HG03469 (cell line): ENCODE measurements at regions not wholly inside any gene's neighbourhood (a gene's known extent, or its start where the extent isn't known, plus 50 kb on each side); places are given as distances from the start of the nearest gene placed in this dataset.

Experiments
- ATAC-seq: cut with Tn5 transposase; IDR thresholded peaks from one replicate; pipeline ENCODE4 v1.9.1; 2021; ENCODE audit warnings: mild to moderate bottlenecking, moderate library complexity, moderate number of reproducible peaks; ENCODE audit not compliant: unreplicated experiment

DNA sequence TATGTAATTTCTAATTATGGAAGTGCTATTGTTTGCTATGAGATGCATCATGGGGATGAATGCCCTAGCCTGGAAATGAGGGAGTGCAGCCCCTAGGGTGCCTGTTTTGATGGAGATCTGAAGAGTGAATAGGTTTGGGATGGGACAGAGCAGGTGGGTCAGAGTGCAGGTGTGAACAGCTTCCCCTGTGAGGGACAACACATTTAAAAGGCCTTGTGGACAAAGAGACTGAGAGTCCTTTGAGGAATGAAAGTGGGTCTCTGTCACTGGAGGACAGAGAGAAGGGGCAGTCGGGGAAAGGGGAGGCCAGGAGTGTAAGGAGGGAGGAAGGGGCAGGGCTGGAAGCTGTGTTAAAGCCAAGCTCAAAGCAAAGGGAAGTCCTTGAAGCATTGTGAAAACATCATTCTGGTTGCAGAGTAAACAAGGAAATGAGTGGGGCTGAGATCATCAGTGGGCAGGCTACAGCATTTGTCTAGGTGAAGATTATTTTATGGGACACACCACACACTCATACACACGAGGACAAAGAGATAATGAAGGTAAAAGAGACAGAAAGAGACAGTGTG, 877.6 kb downstream of the SLC4A3 start:
- no peak for ATAC-seq

DNA sequence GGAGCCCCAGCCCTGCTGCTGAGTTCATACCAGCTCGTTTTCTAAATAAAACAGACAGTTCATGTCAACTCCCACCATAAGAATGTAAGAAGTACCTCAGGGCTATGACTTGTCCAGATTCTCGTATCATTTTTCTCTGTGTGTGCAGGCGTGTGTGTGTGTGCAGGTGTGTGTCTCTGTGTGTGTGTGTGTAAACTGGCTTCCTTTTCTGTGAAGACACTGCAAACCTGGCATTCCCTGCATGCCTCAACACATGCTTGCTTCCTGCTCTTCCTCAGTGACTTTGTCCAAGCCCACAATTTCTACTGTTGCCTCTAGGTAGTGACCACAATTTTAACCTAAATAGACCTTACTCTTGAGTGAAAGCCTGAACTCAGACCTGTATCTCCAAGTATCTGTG, 879.0 kb downstream of the SLC4A3 start:
- ATAC-seq: no peak

DNA sequence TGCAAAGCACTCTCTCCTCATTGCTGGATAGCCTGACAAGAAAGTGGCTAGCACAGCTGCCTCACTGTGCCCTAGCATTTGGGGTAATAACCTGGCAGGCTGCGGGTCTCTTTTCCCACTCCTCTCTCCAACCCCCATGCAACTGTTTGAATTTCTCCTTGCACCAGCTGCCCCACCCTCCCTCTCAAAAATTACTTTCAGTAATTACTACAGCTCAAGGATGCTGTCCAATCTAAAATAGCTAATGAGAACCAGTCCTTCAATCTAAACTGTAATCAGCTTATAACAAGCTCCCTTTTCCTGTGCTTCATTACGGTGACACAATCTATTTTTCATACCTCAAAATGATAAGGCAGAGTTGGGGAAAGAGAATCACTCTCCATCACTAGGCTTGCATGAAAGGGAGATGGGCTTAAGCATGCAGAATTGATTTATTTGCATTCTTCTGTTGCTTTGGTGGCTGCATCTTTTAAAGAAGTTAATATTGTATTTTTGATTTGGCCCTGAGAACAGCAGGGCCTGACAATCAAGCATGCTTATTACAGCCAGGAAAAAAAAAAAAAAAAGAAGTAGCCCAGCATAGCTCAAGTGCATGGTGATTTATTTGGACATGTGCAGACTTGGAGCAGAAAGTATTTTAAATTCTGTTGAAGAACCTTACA, 881.8 kb downstream of the SLC4A3 start:
- no peak for ATAC-seq

DNA sequence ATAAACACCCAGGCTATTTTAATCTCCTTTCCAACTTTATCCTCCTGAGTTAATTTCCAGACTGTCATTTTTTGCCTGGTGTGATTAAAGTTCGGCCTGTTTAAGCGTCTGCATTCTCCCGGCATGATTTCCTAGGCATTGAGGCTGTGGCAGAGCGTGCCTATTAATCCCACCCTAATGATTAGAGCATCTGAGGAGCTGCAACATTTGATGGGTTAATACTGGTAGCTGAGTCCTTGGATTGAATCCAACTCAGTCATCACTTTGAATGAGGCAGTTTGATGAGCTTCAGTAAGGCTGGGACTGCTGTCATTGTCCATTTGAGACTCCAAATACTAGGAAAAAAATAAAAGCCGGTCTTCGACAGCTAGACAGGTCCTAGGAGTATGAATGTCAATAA, 882.5 kb downstream of the SLC4A3 start:
- ATAC-seq: no peak

DNA sequence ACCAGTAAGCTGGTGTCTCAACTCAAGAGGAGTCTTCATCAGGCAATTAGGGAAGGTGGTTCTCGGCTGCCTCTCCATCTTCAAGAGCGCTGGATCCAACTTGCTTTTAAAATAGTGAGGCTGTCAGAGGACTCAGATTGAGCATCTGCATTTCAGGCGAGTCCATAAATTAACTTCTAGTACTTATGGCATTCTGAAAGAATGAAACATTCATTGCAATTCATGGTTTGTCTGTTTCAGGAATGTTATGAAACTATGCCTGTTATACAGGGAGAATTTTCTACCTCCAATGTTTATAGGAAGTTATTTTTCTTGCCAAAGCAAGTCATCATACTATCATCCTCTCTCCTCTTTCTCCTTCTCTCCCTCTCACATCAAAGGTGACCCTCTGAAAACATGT, 883.2 kb downstream of the SLC4A3 start:
- ATAC-seq: no peak

DNA sequence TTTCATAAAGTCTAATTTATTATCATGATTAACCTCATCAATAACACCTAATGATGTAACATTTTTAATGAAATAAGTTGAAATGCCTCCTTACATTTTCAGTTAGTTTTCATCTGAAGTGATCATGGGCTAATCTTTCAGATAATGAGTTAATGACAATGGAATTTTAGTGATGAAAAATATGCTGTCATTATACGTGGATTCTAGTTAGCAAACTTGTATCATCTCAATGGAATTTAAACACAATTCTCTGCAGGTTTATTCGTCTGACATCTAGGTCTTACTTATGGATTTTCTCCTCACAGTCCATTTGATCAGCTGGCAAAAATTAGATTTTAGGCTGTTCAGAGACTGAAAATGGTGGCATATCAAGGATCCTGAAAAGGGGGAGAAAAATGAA, 885.0 kb downstream of the SLC4A3 start:
- ATAC-seq: no peak

DNA sequence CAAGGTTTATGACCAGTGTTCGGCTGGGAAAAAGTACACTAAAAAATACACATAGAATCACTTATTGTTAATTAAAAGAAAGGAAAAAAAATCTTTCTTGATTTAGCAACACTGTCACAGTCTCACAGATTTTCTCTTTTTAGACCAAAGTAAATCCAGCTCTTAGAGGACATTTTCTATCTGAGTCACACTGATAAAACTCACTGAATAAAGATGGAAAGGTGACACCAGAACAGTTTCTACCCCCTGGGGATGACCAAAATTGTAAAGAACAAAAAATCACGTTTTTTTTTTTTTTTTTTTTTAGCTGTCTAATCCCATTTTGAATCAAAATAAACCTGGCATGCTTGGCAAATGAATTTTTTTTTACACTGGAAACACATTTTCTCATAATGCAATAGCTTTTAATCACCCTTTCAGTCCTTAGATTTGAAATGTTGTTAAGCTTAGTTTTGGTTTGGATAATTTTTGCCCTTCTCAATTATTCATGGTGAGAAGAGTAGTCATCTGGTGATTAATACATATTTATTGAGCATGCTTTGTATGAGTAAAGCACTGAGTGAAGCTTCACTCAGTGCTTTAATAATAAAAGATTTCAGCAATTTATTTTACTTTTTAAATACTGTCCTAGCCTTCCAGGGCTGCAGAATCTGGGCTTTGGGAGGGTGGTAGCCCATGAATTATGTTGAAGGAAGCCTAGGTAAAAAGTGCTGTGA, 886.3 kb downstream of the SLC4A3 start:
- ATAC-seq: no peak

DNA sequence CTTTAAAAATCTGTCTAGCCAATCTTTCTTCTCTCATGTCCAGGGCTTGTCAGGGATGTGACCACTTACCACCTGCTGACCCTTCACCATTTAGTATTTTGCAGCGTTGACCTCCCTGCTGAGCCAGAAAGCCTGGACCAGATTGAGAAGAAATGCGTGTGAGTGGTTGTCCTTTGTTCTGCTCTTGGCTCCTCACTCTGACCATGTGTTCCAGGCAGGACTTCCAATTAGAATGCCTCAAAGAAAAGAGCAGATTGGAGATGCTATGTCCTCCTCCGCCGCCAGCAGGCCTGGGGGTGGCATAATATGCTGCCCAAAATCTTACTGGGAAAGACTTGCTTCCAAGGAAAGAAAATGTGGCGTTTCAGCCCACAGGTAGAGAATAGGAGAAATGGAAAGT, 894.1 kb downstream of the SLC4A3 start:
- no peak for ATAC-seq

DNA sequence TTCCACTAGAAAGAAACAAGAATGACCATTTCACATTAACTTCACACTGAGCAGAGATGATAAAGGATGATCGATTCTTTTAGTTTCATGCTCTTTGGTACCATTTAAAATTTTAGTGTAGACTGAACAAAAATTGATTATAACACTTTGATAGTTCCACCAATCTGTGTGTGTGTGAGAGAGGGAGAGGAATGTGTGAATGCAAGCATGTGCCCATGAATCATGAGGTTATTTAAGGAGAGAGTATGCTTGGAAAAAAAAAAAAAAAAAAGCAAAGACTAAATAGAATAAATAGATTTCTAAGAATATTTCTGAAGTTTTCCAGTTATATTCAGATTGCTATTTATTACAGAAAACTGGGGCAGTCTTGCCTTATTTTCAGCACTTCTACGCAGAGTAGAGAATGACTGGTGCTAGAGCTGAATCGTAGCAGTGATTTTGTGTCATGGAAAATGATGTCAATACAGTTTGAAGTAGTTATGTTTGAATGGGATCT, 900.8 kb downstream of the SLC4A3 start:
- no peak for ATAC-seq

DNA sequence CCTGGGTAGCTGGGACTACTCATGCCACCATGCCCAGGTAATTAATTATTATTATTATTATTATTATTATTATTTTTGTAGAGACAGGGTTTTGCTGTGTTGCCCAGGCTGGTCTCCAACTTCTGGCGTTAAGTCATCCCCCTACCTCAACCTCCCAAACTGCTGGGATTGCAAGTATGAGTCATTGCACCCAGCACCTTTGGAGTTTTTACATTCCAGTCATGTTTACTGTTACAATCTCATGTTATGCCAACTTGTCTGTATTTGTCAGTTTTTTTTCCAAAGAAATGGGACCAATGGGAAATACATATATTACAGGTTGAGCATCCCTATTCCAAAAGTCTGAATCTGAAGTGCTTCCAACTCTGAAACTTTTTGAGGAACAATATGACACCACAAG, 903.8 kb downstream of the SLC4A3 start:
- ATAC-seq: no peak

DNA sequence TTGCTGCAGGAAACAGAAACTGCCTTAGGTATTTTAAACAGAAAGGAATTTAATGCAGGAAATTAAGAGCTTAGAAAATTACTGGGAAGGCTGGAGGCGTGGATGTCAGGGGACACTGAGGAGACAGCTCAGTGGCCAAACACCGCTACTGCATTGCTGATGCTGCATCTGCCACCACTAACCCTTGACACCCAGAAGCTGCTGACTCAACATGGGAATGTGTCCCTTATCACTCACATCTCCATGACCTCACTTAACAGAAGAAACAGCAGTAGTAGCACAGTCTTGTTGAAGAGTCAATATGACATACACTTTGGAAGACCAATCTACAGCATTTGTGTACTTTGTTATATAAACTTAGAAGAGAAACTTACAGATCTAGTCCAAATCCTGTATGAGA, 906.1 kb downstream of the SLC4A3 start:
- peak; percentile 94 for ATAC-seq

DNA sequence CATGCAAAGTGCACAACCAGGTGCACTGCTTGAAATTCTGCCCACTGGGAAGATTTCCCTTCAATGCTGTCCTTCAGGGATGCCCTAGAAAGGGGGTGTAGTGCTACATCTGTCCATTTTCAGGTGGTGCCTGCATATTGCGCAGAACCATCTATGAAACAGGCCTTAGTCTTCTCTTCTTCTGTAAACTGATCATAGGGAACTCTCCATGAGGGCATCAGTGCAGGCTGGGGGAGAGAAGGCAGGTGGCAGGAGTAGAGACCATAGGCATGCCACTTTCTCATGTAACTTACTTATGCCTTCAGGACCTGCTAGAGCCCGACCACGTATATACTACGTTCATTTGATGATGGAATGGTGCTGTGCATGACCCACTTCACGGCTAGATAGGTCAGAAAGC, 912.1 kb downstream of the SLC4A3 start:
- ATAC-seq: no peak

DNA sequence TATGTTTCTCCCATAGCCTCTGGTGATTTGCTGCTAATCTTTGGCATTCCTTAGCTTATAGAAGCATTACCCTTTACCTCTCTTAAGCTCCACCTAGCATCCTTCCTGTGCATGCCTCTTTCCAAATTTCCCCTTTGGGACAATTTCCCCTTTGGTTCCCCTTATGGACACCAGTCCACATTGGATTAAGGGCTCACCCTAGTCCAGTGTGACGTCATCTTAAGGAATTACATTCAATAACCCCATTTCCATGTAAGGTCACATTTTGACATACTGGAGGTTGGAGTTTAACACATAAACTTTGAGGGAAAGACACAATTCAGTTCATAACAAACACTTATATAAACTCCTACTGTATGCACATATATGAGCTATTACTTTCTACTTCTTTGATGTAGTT, 916.6 kb downstream of the SLC4A3 start:
- no peak for ATAC-seq

DNA sequence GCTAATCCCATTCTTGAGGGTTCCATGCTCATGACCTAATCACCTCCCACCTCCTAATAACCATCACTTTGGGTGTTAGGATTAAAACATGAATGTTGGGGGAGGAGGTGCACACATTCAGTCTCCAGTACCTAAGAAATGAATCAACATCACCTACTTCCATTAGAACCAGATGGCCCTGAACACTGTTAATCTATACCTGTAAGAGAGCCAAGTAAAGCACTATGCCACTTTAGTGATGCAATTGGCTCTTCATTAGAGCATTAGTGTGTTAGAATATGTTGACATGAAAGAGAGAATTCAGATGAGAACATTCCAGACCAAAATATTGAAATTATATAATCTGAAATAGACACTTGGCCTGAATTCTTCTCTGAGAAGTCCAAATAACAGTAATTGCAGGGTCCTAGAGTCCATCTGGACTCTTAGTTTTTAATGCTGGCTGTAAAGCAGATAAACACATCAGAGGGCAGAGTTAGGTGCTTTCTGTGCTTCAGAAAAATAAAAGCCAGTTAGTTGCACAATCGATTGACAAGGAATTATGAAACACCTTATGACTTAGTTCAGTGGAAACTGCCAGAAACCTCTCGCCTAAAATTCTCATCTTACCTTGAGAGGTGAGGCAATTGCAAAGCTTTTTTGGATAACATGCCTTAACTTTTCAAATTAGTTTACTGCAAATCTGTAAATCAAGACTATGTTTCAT, 923.7 kb downstream of the SLC4A3 start:
- no peak for ATAC-seq

DNA sequence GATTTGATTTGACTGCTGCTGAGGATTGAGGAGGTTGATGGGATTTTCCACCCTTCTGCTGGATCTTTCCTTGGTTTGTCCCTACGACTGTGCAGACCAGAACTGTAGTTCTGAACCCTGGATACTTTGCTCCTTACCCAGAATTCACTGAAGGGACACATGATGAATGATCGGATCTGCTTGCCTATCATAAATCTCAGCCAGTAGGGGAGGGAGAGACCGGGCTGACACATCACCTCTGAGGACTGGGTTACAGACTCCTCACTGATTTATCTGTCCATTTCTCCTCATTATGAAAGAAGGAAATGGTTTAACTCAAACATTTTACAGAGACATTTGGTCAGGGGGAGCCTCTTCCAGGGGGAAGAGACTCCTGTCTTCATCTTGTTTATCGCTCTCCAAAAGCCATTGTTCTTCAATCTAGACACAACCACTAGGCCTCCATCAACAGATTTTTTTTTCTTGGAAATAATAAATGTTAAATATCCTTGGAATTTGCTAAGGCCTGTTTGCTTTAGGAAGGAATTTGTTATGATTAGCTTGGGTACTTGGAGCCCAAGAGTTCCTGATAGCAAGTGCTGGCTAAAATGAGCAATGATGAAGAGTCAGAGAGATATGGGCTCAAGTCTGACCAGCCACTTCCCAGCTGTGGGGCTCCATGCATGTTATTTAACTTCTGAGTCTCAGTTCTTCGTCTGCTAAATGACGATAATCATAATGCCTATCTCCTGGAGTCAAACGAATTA, 925.5 kb downstream of the SLC4A3 start:
- no peak for ATAC-seq

DNA sequence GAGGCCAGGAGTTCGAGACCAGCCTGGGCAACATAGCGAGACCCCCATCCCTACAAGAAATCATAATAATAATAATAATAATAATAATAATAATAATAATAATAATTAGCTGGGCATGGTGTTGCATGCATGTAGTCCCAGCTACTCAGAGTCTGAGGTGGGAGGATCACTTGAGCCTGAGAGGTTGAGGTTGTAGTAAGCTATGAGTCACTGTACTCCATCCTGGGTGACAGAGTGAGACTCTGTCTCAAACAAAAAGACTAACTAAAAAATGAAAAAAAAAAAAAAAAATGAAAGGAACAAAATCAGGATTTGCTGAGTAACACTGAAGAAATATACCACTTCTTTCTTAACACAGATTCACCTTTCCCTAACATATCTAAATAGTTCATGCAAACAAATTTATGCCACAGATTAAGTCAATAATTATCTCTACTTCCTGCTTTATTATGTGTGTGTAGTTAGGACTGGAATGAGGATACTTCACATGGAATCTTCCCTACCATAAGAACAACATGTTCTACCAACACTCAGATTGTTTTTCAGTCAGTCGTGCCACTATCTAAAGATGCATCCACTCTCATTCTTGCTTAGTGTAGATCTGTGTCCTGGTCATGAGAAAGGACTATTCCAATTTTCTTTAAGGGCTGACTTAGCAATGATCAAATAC, 928.7 kb downstream of the SLC4A3 start:
- no peak for ATAC-seq

DNA sequence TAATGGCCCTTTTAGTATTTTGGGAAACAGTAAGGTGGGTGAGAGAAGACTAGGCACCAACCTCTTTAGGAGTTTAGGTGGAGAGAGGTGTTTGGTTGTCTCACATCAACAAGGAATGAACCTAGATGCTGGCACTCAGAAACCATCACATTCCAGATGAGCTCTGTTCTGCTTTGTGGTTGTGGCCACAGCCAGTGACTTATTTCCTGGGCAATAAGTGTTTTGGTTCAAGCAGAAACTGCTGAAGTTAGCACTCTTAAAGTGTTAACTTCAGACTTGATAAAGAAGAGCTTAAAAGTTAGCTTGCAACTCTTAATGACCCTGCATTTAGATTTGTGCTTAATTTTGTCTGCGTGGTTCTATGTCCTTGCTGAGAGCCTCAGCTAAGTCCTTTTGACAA, 929.2 kb downstream of the SLC4A3 start:
- ATAC-seq: no peak

DNA sequence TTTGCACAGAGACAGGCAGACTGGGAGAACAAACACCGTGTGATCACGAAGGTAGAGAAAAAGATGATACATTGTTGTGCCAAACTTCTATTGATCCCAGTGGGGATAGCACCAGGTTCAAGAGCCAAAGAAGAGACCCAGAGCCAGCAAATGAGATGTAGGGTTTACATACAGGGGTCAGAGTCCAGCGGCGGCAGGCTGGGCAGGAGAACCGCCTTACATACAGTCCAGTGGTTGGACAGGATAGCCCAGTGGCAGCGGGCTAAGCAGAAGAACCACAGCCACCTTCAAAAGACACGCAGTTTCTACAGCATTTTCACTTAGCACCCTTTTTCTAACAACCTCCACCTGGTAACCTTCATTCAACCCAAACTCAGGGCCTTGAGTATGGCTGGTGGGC, 932.8 kb downstream of the SLC4A3 start:
- ATAC-seq: no peak

DNA sequence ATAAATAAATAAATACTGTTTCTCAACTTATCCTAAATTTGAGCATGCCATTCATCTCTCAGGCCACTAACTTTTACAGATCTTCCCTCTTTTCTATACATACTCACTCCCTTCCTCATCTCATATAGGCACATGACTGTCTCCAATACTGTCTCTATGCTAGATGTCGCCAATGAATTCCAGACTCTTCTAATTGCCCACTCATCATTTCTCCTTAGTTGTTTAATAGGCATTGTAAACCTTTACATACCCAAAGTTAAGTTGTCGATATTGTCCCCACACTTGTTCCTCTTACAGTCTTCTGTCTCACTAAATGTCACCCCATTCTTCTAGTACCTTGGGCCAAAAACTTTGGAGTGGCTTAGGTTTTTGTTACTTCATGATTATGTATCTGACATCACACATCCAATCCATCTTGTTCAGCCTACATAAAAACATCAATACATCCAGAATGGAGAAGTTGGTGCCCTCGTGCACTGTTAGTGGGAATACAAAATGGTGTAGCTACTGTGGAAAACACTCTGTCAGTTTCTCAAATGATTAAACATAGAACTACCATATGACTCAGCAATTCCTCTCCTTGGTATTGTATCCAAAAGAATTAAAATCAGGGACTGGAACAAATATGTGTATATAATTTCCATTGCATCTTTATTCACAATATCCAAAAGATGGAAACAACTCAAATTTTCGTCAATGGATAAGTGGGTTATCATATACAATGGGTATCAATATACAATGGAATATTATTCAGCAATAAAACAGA, 935.1 kb downstream of the SLC4A3 start:
- ATAC-seq: no peak

DNA sequence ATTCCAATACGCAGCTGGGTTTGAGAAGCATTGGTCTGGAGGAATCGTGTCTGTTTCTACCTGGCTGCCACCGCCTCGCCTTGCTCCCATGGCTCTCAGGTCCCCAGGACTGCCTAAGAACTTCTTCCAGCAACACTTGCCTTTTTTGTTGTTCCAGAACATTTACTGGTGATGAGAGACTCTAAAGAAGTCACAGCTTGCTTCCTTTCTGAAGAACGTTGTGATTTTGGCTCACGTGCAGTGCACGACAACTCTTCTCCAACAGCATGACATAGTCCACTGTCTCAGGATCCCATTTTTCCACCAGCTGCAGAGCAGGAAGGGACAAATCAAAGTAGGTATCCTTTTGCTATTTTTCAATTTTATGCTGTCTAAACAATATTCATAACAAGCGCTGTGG, 940.9 kb downstream of the SLC4A3 start:
- ATAC-seq: no peak
